GM21526 (cell line): ENCODE measurements at regions not wholly inside any gene's neighbourhood (a gene's known extent, or its start where the extent isn't known, plus 50 kb on each side); places are given as distances from the start of the nearest gene placed in this dataset.
"Not testable (repeated sequence)": the region's sequence is repeated elsewhere in the genome, so short reads cannot be mapped to it uniquely, and the experiment has no call there.

ENCODE experiments used
- ATAC-seq: cut with Tn5 transposase; IDR thresholded peaks from one replicate; pipeline ENCODE4 v1.9.1; 2021; ENCODE audit warnings: moderate library complexity; ENCODE audit not compliant: unreplicated experiment, low FRiP score

GRCh38 chr16:62342216-62342615 lies 306.0 kb upstream of the CDH8 start:
- ATAC-seq = no peak

- ATAC-seq = no peak
Measured at GRCh38 chr16:62335356-62335755, 299.1 kb upstream of the CDH8 start.

GRCh38 chr16:62321606-62322005 lies 285.4 kb upstream of the CDH8 start:
- no peak for ATAC-seq

- ATAC-seq = no peak
Measured at GRCh38 chr16:62298600-62298999, 262.4 kb upstream of the CDH8 start.

- ATAC-seq = no peak
Measured at GRCh38 chr16:62294213-62294972, 258.2 kb upstream of the CDH8 start.

GRCh38 chr16:62288990-62289629 lies 252.9 kb upstream of the CDH8 start:
- ATAC-seq = no peak

GRCh38 chr16:62280506-62280905 lies 244.3 kb upstream of the CDH8 start:
- ATAC-seq = no peak

- no peak for ATAC-seq
Measured at GRCh38 chr16:62277942-62278341, 241.7 kb upstream of the CDH8 start.

GRCh38 chr16:62276637-62277036 lies 240.4 kb upstream of the CDH8 start:
- no peak for ATAC-seq

GRCh38 chr16:62272035-62272434 lies 235.8 kb upstream of the CDH8 start:
- no peak for ATAC-seq

- ATAC-seq = no peak
Measured at GRCh38 chr16:62261760-62262159, 225.5 kb upstream of the CDH8 start.

- not testable (repeated sequence) for ATAC-seq
Measured at GRCh38 chr16:62258931-62259435, 222.7 kb upstream of the CDH8 start.

- no peak for ATAC-seq
Measured at GRCh38 chr16:62256406-62256805, 220.2 kb upstream of the CDH8 start.

GRCh38 chr16:62254847-62255246 lies 218.6 kb upstream of the CDH8 start:
- ATAC-seq = no peak

- no peak for ATAC-seq
Measured at GRCh38 chr16:62254372-62254771, 218.1 kb upstream of the CDH8 start.

GRCh38 chr16:62253966-62254365 lies 217.7 kb upstream of the CDH8 start:
- no peak for ATAC-seq

- no peak for ATAC-seq
Measured at GRCh38 chr16:62249069-62249468, 212.8 kb upstream of the CDH8 start.

- no peak for ATAC-seq
Measured at GRCh38 chr16:62240722-62241121, 204.5 kb upstream of the CDH8 start.

GRCh38 chr16:62225675-62226074 lies 189.4 kb upstream of the CDH8 start:
- peak; percentile 89 for ATAC-seq

- ATAC-seq = no peak
Measured at GRCh38 chr16:62224646-62225209, 188.5 kb upstream of the CDH8 start.

GRCh38 chr16:62216837-62217236 lies 180.6 kb upstream of the CDH8 start:
- ATAC-seq = no peak

- ATAC-seq = no peak
Measured at GRCh38 chr16:62213763-62214162, 177.5 kb upstream of the CDH8 start.
